Hippocampal formation (tissue), 2 donors: ENCODE measurements at regions not wholly inside any gene's neighbourhood (a gene's known extent, or its start where the extent isn't known, plus 50 kb on each side); places are given as distances from the start of the nearest gene placed in this dataset.
A peak's percentile ranks its signal among the peaks of the same experiment; 100 is the strongest.
"Not testable (repeated sequence)": the region's sequence is repeated elsewhere in the genome, so short reads cannot be mapped to it uniquely, and the experiment has no call there.

Experiments
- DNase-seq, 2 donors: peaks; one replicate each; lab custom pipeline; 2025; lab: John Stamatoyannopoulos, UW

- no peak for DNase-seq
Observed at GRCh38 chr3:8424281-8424680, 77.3 kb upstream of the LMCD1 start.

DNA sequence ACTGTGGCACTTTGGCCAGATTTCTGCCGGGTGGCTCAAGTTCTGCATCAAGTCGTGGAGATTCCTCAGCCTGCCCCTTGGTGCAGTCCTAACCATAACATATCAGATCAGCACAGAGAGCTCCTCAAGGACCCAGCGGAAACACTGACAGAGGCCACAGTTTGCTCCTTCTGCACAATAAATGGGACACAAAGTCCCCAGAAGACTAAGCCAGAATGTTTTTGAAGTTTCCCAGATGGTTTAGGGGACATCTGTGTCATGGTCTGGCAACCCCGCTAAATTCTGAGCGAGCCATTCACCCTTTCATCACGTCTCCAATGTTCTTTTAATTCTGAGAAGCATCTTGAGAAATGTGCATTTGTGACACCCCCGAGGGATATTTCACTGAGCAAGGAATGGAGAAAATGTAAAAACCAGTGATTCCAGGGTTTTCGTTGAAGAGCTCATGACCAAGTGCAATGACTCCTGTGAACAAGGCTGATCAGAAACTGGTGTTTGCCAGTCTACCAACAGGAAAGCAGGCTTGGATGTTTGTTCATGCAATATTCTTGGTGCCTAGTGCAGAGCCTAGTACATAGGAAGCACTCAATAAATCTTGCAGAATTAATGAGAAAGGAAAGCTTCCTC, 64.8 kb upstream of the LMCD1 start:
- no peak for DNase-seq

DNA sequence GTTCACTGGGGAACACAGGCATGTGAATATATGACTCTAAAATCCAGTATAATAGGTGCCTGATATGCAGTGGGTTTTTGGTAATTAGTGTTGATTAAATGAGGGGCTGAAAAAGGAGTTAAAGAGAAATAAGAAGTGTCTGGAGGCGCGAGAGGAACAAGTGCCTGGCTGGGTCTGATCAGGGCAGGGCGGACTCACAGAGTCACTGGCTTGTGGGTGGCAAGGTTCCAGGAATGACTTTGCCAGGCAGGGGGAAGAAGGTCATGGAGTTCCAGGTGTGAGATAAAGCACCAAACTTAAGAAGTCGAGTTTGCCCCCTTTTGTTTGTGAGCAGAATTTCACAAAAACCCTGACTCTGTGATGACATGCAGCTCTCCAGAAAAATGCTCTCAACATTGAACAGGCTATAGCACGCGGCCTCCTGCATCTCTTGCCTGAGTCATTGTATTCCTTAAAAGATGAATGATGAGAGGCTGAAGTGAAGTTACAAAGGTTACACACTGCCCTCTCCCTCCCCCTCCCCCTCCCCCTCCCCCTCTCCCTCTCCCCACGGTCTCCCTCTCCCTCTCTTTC, 63.0 kb upstream of the LMCD1 start:
- no peak for DNase-seq

- DNase-seq: not testable (repeated sequence)
Observed at GRCh38 chr3:8440142-8440541, 61.5 kb upstream of the LMCD1 start.

- peak in 1 of 2 donors; percentile 39 for DNase-seq
Observed at GRCh38 chr3:8441969-8442559, 59.6 kb upstream of the LMCD1 start.

GRCh38 chr3:8442993-8443650, 58.5 kb upstream of the LMCD1 start:
- DNase-seq: no peak

GRCh38 chr3:8443829-8444791, 57.5 kb upstream of the LMCD1 start:
- DNase-seq: peak in 1 of 2 donors; percentile 28

GRCh38 chr3:8444883-8445282, 56.7 kb upstream of the LMCD1 start:
- no peak for DNase-seq

DNA sequence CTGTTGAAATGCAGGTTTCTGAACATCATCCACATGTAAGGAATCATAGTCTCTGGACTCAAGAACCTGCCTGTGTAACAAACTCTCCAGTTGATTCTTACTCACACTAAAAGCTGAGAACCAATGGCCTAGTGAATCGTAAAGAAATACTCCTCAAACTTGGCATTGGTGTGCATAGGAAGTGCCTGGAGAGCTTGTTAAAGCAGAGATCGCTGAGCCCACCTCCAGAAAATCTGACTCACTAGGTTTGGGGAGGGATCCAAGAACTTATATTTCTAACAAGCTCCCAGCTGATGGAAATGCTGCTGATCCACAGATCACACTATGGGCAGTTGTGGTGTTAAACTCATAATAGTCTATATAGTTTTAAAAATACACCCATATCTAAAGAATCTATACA, 55.8 kb upstream of the LMCD1 start:
- DNase-seq: peak in 1 of 2 donors; percentile 8

GRCh38 chr3:8446845-8447244, 54.8 kb upstream of the LMCD1 start:
- no peak for DNase-seq

DNA sequence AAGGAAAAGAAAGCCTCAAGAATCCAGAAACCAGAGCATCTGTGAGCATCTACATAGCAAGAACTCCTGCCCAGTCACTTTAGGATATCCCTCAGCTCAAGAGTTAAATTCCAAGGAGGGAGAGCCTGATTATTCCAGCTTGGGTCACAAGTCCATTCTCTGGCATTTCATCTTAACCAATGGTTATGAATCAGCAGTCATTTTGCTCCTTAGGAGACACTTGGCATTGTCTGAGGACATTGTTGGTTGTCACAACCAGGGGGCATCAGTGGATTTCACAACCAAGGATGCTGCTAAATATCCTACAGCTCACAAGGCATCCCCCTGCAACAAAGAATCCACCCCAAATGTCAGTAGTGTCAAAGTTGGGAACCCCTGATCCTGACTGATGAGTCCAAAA, 51.0 kb upstream of the LMCD1 start:
- DNase-seq: no peak

GRCh38 chr3:8451696-8452095, 49.9 kb upstream of the LMCD1 start:
- no peak for DNase-seq
